Muscle of arm (tissue), 1 donor: ENCODE measurements at regions not wholly inside any gene's neighbourhood (a gene's known extent, or its start where the extent isn't known, plus 50 kb on each side); places are given as distances from the start of the nearest gene placed in this dataset.
"Not testable (repeated sequence)": the region's sequence is repeated elsewhere in the genome, so short reads cannot be mapped to it uniquely, and the experiment has no call there.

ENCODE experiments used
- DNase-seq: peaks from one replicate; pipeline ENCODE4 v3.0.0-alpha.2; 2013

- no peak for DNase-seq
These were observed 96.2 kb upstream of the CPM start for GRCh38 chr12:69028941-69029729.

- DNase-seq: no peak
These were observed 97.3 kb upstream of the CPM start for GRCh38 chr12:69030321-69030720.

- DNase-seq: no peak
These were observed 103.6 kb upstream of the CPM start for GRCh38 chr12:69036533-69036932.

GRCh38 chr12:69036999-69037398 is 104.0 kb upstream of the CPM start:
- no peak for DNase-seq

GRCh38 chr12:69039911-69040310 is 106.9 kb upstream of the CPM start:
- DNase-seq: no peak

- DNase-seq: no peak
These were observed 109.6 kb upstream of the CPM start for GRCh38 chr12:69042557-69042956.

GRCh38 chr12:69042970-69043369 is 110.0 kb upstream of the CPM start:
- DNase-seq: no peak

GRCh38 chr12:69044887-69045286 is 111.9 kb upstream of the CPM start:
- DNase-seq: no peak

GRCh38 chr12:69045430-69045829 is 112.5 kb upstream of the CPM start:
- DNase-seq: no peak

GRCh38 chr12:69046363-69046762 is 113.4 kb upstream of the CPM start:
- no peak for DNase-seq

GRCh38 chr12:69046920-69047319 is 113.9 kb upstream of the CPM start:
- no peak for DNase-seq

GRCh38 chr12:69047990-69048389 is 115.0 kb upstream of the CPM start:
- no peak for DNase-seq

- DNase-seq: not testable (repeated sequence)
These were observed 116.9 kb upstream of the CPM start for GRCh38 chr12:69049855-69050254.

GRCh38 chr12:69052613-69053408 is 119.8 kb upstream of the CPM start:
- DNase-seq: no peak

- no peak for DNase-seq
These were observed 121.5 kb upstream of the CPM start for GRCh38 chr12:69054343-69055056.

- no peak for DNase-seq
These were observed 122.3 kb upstream of the CPM start for GRCh38 chr12:69055280-69055679.

GRCh38 chr12:69055706-69056105 is 122.7 kb upstream of the CPM start:
- DNase-seq: no peak

- no peak for DNase-seq
These were observed 124.0 kb upstream of the CPM start for GRCh38 chr12:69056743-69057515.

- DNase-seq: no peak
These were observed 124.8 kb upstream of the CPM start for GRCh38 chr12:69057742-69058141.

- DNase-seq: no peak
These were observed 126.8 kb upstream of the CPM start for GRCh38 chr12:69059465-69060457.

- no peak for DNase-seq
These were observed 128.6 kb upstream of the CPM start for GRCh38 chr12:69061574-69061973.
